NCI-H1694 (cell line): ENCODE measurements at regions not wholly inside any gene's neighbourhood (a gene's known extent, or its start where the extent isn't known, plus 50 kb on each side); places are given as distances from the start of the nearest gene placed in this dataset.
"Not testable (repeated sequence)": the region's sequence is repeated elsewhere in the genome, so short reads cannot be mapped to it uniquely, and the experiment has no call there.

Experiments
- DNase-seq: peaks from one replicate; lab custom pipeline; 2025; lab: John Stamatoyannopoulos, UW

DNA sequence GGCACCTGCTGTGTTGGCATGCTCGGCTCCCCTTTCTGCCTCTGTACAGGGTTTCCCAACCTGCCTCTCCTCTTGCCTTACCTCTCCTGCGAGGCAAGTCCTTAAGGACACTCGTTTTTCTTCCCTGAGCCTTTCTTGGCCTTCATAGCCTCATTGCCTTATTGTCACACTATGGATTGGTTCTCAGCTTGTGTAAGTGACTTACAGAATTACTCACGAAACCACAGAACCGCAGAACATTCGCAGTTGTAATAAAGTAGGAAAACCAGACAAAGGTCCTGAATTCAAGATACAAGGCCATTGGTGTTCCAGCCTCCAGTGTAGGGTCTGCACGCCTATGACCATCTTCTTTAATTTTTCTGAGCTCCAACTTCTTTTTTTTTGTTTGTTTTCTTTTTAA lies 317.6 kb upstream of the SMIM21 start:
- no peak for DNase-seq

DNA sequence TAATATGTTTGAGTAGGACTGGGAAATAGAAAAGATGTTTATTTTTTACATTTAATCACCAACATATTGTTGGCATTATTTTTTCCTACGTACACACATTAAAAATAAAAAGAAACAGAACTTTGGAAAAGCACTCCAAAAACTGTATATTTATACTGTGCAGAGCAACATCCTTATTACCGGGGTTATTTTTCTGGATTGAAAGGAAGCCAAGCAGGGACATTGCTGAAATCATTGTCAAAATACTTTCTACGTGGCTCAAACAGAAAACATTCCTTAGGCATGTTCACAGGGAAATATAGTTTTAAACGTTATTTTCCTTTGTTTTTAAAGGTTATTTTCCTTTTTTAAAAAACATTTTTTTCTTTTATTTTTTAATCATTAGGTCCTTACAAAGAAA lies 315.0 kb upstream of the SMIM21 start:
- no peak for DNase-seq

DNA sequence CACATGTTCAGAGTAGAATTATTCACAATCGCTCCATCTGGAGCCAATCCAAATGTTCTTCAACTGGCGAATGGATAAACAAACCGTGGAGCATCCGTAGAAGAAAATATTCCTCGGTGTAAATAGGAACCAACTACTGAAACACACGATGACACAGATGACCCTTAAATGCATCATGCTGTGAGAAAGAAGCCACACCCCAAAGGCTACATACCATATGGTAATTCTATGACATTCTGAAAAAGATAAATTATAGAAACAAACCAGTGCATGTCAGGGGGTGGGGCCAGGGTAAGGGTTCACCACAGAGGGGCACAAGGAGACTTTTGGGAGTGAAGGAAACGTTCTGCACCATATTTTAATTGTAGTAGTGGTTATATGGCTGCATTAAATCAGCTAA lies 312.2 kb upstream of the SMIM21 start:
- DNase-seq: no peak

DNA sequence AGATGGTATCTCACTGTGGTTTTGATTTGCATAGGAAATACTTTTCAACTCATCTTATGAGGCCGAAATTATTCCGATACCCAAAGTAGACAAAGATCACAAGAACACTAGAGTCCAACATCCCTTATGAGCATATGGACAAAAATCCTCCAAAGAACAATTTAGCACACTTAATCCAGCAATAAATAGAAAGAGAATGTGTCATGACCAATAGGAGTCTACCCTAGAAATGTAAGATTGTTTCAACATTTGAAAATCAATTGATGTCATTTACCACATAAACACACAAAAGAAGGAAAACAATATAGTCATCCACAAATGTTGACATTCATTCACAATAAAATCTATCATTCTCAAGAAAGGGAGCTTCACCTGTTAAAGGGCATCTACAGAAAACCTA lies 307.8 kb upstream of the SMIM21 start:
- DNase-seq: no peak

DNA sequence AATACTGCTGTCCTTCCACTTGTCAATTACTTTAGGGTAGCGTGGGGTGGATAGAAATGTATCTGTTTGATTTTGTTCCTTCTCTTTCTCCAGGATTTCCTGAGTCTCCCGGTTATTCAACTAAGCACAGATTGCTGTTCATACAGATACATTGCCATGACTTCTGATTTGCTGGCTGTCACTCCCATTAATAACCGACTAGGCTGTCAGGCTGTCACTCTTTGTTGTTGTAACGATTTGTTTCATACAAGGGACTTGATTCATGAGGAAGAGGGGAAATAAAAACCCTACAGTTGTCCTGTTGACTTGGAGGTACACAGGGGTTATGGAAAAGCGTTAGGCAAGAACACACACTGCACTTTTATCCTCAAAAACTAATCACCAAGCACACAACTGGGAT lies 302.7 kb upstream of the SMIM21 start:
- DNase-seq: no peak

DNA sequence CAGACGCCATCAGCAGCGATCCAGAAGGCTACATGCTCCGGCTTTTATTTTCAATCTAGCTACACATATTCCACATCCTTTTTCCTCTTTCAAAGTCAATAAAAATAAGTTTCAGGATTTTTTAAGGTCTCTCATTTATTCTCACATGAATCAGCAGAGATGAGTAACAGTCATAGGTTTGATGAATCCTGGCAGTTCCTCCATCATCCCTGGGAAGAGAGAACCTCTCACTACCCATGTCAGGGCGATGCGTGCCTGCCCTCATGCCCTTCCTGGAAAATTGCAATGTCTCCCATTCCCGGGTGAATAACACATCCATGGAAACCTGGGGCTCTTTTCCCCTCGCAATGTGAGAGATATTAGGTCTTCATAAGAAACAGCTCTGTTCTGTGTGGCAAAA lies 301.1 kb upstream of the SMIM21 start:
- DNase-seq: no peak

DNA sequence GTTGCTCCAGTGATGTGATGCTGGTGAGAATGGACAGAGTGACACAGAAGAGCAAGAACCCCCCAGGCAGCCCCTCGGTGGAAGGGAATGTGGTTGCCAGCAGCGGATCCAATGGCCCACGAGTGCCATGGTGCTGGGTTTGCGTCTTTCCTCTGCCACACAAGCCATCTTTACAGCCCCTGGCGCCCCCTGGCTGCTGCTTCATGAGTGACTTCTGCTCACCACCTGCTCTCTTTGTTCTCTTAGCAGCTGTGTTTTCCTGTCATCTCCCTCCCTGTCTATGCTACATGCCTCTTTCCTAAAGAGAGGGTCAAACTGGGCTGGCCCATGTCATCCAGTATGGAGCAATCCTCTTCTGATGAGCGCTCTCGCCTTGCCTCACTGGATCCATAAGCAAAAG lies 300.0 kb upstream of the SMIM21 start:
- DNase-seq: peak; percentile 44

DNA sequence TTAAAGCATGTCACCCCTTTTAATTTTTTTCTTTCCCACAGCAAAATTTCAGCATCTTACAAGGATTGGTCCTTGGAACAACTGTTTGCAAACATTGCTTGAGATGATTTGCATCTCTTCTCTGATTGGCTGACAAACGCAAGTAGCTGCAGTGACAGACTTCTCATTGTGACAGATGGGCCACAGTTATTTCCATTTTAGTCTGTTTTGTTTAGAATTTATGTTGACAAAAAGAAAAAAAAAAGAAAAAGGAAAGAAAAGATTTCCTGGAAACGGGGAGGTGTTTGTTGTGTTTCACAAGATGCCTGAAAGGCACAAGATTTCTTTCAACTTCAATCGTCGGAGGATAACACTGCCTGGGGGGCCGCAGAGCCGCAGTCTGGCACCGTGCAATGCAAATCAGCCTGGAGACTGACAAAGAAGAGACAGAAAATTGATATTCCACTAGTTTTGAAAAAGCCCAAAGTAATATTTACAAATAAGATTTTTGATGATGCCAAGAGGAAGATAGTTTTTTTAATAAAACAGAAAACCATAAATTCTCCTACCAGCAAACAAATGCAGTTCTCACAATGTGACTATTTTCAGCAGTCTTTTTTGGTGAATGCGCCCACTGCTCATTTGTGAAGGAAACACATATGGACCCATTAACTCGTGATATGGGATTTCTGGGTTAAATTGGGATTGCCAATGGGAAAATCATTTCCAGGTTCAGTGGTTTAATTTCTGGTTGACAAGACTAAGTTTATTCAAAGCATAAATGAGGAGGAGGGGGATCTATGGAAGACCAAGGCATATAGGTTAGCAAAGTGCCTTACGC lies 296.2 kb upstream of the SMIM21 start:
- DNase-seq: no peak

DNA sequence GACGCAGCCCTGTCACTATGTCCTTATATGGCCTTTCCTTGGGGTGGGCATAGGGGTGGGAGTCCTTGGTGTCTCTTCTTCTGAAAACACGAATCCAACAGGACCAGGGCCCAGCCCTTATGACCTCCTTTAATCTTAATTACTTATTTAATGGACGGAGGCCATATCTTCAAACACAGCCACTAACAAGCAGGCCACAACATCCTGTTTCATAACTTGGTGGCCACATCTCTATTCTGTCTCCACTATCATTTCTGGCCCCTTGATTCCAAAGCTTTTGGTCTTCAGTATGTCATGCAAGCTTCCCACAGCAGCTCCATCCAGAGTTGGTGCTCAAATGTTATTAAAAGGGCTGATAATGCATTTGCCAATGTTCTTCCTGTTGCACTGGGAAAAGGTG lies 287.3 kb upstream of the SMIM21 start:
- no peak for DNase-seq

DNA sequence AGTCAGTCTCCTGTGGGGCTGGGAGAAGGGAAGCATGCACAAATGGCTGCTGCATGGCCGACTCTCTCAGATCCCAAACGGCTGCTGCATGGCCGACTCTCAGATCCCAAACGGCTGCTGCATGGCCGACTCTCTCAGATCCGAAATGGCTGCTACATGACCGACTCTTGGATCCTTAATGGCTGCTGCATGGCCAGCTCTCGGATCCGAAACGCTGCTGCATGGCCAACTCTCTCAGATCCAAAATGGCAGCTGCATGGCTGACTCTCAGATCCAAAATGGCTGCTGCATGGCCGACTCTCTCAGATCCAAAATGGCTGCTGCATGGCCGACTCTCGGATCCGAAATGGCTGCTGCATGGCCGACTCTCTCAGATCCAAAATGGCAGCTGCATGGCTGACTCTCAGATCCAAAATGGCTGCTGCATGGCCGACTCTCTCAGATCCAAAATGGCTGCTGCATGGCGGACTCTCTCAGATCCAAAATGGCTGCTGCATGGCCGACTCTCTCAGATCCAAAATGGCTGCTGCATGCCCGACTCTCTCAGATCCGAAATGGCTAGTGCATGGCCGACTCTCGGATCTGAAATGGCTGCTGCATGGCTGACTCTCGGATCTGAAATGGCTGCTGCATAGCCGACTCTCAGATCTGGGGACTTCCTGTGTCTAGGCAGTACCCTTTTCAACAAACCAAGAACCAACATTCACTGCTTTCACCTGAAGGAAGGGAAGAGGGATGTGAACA lies 284.8 kb upstream of the SMIM21 start:
- DNase-seq: not testable (repeated sequence)

DNA sequence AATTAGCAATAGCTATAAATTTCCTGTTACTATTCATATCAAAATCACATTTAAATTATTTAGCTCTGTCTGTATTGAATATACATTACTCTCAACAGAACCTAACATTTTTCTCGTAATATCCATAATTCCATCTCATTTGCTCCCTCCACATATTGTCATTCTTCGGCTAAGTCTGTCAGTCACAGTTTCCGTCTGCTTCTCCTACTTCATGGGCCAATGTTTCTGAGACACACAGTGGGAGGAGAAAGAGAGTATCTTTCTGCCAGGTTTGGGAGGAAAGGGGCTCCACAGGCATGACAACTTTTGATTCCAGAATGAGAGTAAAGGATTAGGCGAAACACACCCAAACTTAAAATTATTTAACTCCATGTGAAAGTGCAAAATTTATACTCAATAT lies 273.1 kb upstream of the SMIM21 start:
- no peak for DNase-seq

DNA sequence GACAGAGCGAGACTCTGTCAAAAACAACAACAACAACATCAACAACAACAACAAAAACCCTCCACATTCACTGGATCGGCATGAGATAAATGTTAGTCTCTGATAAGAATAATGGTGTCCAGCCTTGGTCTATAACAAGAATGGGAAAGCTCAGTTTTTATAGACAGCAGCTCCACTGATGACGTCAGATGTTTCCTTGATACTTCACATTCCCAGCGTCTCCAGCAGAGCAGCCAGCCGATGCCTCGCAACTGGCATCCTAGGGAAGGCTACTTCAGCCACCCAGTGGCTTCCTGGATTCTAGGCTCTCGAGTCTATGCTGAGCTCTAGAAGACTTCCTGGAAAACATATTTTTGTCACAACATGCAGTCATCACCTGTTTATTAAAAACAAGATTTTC lies 271.4 kb upstream of the SMIM21 start:
- no peak for DNase-seq

DNA sequence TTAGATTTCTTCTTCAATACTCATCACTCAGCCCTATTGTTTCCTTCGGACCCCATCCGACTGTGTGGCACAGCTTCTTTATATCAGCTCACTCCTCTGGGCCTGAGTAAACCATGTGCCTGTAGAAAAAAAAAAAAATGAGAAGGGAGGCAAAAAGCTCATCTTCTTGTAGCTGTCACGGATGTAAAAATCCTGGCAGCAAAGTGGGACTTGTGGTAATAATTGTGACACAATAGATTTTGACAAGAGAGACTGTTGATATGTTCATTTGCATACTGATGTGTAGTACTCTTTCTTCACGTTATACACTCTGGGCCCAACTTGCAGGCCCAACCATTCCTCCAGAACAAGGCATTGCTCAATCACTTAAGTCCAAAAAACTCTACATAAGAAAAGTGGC lies 270.0 kb upstream of the SMIM21 start:
- no peak for DNase-seq

DNA sequence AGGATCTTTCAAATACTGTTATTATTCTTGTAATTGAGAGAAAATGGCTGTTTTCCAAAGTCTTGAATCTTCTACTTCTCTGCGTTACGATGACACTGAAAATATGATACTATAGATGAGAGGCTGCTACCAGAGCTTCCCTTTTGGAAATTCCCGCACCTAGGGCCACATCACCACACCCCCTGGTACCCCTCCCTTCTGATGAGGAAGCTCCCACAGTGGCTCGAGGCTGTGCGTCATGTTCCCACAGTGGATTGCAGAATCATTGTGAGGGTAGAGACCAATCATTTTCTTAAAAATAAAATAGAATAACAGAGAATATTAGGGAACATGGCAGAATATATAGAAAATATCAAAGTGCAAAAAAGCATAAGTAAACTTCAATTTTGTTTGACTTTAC lies 268.9 kb upstream of the SMIM21 start:
- no peak for DNase-seq

DNA sequence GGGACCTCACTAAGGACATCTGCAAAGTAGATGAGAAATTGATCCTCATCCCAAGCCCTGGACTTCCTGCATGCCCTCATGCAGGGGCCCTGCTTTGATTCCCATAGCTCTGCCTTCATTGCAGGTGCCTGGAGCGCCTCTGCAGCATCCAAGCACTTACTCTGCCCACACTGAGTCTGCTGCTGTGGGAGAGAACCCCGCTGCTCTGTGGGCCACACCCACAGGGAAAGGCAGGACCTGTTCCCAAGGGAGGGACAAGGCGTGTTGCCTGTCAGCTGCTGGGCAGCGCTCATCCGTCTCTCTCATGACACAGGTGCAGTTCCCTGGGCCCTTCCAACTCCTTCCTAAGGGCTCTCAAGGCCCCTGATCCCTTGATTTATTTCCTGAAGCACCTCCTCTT lies 266.8 kb upstream of the SMIM21 start:
- DNase-seq: no peak

DNA sequence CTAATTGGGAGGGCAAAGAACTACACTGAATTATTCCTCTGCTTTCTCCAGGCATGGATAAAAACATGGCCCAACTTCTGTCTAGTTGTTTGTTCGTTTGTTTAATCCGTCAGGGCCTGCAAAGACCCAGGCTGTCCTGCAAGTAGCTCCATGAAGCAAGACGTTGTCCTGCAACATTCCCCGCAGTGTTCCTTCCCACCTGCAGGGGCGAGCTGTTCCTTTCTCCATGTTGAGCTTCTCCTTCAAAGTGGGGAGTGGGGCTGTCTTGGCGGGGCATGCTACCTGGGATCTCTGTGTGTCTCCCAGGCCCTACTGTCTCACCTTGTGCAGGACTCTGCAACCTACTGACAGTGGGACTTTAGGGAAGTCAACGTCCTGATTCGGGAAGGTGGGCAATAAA lies 264.0 kb upstream of the SMIM21 start:
- no peak for DNase-seq

DNA sequence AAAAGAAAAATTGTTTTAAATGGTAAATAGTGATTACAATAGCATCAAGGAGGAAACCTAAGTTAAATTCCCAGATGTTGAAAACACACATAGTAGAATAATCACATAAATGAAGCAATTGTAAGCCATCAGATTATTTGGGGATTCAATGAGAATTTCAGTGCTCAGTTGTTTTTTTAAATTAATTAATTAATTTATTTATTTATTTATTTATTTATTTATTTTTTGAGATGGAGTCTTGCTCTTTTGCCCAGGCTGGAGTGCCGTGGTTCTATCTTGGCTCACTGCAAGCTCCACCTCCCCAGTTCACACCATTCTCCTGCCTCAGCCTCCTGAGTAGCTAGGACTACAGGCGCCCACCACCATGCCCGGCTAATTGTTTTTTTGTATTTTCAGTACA lies 262.8 kb upstream of the SMIM21 start:
- not testable (repeated sequence) for DNase-seq

DNA sequence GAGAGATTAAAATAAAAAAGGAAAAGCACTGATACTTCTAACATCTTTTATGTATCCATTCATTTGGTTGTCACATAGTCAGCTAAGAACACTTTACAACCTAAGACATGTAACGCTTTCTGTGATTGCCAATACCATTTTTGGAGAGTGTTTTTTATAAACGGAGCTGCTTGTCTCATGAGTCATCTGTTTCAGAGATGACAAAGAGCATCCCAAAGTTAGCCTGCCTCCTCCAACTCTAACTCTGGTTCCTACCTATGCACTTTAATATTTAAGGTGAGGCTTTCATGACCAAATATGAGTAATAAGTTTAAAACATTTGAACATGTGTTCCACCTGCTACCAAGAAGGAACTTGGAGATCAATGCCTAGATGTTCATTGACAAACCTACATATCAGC lies 260.1 kb upstream of the SMIM21 start:
- DNase-seq: no peak

DNA sequence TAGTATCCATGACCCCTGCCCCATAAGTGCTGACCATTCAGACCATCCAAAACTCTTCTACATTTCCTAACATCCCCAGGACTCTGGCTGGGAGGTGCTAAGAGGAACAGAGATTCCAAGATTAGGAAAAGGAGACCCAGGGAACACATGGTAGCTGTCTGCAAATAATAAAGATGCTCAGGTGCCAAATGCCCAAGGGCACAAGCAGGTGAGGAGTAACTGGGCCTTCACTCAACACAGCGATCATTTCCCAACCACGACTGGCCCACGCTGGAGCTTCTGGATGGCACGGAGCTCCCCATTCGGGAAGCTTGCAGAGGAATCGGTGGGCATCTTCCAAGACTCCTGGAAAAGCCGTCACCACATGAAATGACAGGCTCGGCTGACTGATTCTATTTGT lies 255.9 kb upstream of the SMIM21 start:
- DNase-seq: no peak

DNA sequence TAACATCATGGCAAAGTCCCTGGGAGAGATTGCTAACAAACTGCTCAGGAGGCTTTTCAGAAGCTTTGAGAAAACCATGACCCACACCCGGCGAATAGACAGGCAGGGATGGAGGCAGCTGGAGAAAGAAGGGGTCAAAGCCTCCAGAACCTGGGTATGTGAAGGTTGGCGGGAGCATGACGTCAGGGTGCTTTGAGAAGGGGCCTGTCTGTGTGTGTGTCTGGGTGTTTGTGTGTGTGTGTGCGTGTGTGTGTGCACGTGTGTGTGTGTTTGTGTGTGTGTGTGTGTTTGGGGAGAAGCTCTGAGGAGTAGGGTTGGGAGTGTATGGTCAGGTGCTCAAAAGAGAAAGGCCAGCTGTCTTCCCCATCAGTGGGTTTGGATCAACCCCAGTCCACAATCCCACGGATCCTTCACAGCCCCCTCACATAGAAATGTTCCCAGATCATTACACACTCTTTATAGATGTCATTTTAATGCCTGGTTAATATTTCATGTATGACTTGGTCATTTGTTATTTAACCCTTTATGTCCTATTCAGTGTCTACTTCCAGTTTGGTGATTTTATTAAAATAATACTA lies 254.1 kb upstream of the SMIM21 start:
- DNase-seq: no peak

DNA sequence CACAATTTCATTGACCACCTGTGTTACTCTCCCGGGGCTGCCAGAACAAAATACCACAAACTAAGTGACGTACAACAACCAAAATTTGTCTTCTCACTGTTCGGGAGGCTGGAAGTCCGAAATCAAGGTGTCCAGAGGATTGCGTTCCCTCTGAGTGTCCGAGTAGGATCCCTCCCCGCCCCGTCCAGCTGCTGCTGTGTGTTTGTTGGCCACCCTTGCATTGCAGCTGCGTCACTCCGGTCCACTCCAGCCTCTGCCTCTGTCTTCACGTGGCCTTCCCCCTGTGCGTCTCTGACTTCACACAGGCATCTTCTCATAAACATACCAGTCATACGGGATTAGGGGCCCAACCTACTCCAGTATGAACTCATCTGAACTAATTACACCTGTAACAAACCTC lies 251.8 kb upstream of the SMIM21 start:
- no peak for DNase-seq

DNA sequence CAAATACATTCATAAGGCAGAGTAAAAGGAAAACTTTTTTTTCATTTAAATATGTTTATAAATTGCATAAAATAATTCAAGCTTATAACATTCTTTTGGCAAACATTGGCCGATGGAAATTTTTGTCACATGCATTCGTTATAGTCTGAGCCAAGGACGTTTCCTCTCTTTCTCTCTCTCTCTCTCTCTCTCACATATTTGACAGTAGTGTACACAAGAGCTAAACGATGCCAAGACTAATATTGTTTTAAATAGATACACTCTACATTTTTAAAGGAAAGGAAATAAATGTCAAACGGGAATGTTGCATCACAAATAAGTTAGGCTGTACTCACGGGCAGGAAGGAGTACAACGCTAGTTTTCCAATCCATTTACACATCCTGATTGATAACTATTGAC lies 251.1 kb upstream of the SMIM21 start:
- DNase-seq: no peak

DNA sequence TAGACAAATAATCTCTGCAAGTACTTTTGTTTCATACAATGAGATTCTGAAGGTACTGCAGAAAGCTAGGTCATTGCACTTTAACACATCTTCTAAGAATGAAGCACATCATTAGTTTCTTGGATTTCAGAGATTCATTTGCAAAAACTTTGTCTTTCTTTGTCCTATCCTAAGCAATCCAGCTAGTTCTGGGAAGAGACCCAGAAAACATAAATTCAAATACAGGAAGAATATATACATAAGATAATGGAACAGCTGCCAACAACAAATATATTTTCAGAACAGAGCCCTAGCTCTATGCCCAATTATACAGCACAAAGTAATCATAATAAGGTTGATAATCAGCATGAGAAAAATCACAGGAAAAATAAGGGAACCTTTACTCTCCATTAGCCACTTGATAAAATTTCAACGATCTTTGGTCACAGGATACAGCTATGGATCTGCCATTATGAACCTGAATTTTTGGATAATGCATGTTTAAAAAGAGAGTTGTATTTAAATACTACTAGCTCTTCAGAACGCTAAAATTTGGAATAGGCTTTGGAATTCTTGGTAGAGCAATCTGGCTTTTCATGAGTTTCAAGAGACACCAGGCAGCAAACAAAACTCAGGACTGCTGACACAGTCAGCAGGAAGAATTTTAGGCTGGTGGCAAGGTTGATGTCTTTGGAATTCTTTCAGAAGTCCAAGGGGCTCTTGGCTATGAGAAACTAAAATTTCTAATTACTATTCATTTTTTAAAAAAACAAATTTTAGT lies 250.4 kb upstream of the SMIM21 start:
- DNase-seq: no peak
